ENCODE measurements at regions not wholly inside any gene's neighbourhood (a gene's known extent, or its start where the extent isn't known, plus 50 kb on each side); places are given as distances from the start of the nearest gene placed in this dataset.

- no peak for TF ChIP-seq REST (IDR thresholded peaks at IDR 0.05; ENCODE audit: low read depth, low read length)
Measured at GRCh38 chr6:19608546-19608945, 228.6 kb upstream of the ID4 start (continued).

- Histone ChIP-seq H3K4me3 (ENCODE audit: low read depth in 2 of 2, low read length in 1 of 2) (no peak overlapping the region; a peak in 1 of 4 replicates), H3K4me2 (no peak overlapping the region), H3F3A (replicated peaks; ENCODE audit: insufficient read depth) (no peaks in the 10 kb centered on the region), H3K27ac (ENCODE audit: low read depth in 2 of 2, low read length in 1 of 2) (no peak overlapping the region), H3K79me2 (ENCODE audit: insufficient read depth) (no peaks in the 10 kb centered on the region), H3K27me3 (ENCODE audit: insufficient read depth) (no peaks in the 10 kb centered on the region), H3K9me2 (no peaks in the 10 kb centered on the region), H3K4me1 (ENCODE audit: control insufficient read depth in 1 of 2, insufficient read depth in 2 of 2, low read depth in 1 of 2, low read length in 1 of 2) (no peaks in the 10 kb centered on the region), H3K9ac (no peak overlapping the region), H4K20me1 (ENCODE audit: insufficient read depth) (no peaks in the 10 kb centered on the region), H2AFZ (ENCODE audit: low read depth) (no peak overlapping the region), H3K36me3 (replicated peaks in 1 of 2; ENCODE audit: control insufficient read depth in 1 of 2, insufficient read depth in 2 of 2, low read length in 1 of 2) (no peaks in the 10 kb centered on the region), H3K9me3 (no peaks in the 10 kb centered on the region)
- 14% methylated on average over 5 of the region's 5 CpGs for WGBS (ENCODE audit: low lambda C conversion rate)
- ChIA-PET POLR2A (no interaction called here), CTCF (interaction anchor here (1.0 kb wide), 1 partner anchor 10 kb away, joined by 3 read pairs; no protein-coding TSS in a partner anchor)
- TF ChIP-seq TAF1 (IDR thresholded peaks at IDR 0.05; ENCODE audit: borderline replicate concordance, low read depth, low read length) (no peak), MXI1 (IDR thresholded peaks at IDR 0.05; ENCODE audit: low read depth, low read length) (no peak), FOXM1 (IDR thresholded peaks at IDR 0.05; ENCODE audit: low read depth) (no peak), GATA2 (CRISPR knock-in tag; IDR thresholded peaks at IDR 0.05) (no peak), EZH2phosphoT487 (IDR thresholded peaks at IDR 0.05; ENCODE audit: borderline replicate concordance, low read depth) (no peak), USF1 (IDR thresholded peaks at IDR 0.05; ENCODE audit: borderline replicate concordance, low read depth) (no peak), REST (IDR thresholded peaks at IDR 0.05; ENCODE audit: low read depth, low read length) (no peak), FOXJ3 (CRISPR knock-in tag; IDR thresholded peaks at IDR 0.05) (no peak), CTCF (IDR thresholded peaks at IDR 0.05) (no peak), SIN3A (IDR thresholded peaks at IDR 0.05; ENCODE audit: borderline replicate concordance, low read depth, low read length) (no peak), MEF2A (IDR thresholded peaks at IDR 0.05; ENCODE audit: borderline replicate concordance, low read depth) (no peak), EP300 (IDR thresholded peaks at IDR 0.05; ENCODE audit: borderline replicate concordance in 1 of 2, low read depth in 1 of 2, low read length in 1 of 2) (no peak), RAD21 (IDR thresholded peaks at IDR 0.05; ENCODE audit: low read length) (no peak), YY1 (IDR thresholded peaks at IDR 0.05; ENCODE audit: low read depth) (no peak), GABPA (IDR thresholded peaks at IDR 0.05; ENCODE audit: low read depth) (no peak), FOSL2 (IDR thresholded peaks at IDR 0.05; ENCODE audit: borderline replicate concordance, low read depth) (no peak), IRF3 (IDR thresholded peaks at IDR 0.05; ENCODE audit: low read depth, low read length) (no peak), JUND (IDR thresholded peaks at IDR 0.05) (no peak), MAX (IDR thresholded peaks at IDR 0.05; ENCODE audit: low read depth) (no peak)
- no peak for DNase-seq
Measured at GRCh38 chr6:19609972-19610641, 227.1 kb upstream of the ID4 start.
